ENCODE measurements at regions not wholly inside any gene's neighbourhood (a gene's known extent, or its start where the extent isn't known, plus 50 kb on each side); places are given as distances from the start of the nearest gene placed in this dataset.
"Not testable (repeated sequence)": the region's sequence is repeated elsewhere in the genome, so short reads cannot be mapped to it uniquely, and the experiment has no call there.

GRCh38 chr12:7591531-7591930 lies 74.2 kb downstream of the APOBEC1 start:
- H3K27me3 Mint-ChIP-seq (ENCODE audit: low read depth, unreplicated experiment) = peaks cover 3% of the 10 kb centered on the region

GRCh38 chr12:7590085-7590484 lies 75.6 kb downstream of the APOBEC1 start:
- H3K36me3 ChIP-seq (ENCODE audit: insufficient read depth, low read length); H4K20me1 ChIP-seq (ENCODE audit: insufficient read depth, low read length); H3K27ac Mint-ChIP-seq (ENCODE audit: unreplicated experiment); H3K4me3 Mint-ChIP-seq (ENCODE audit: unreplicated experiment); H3K4me1 ChIP-seq (ENCODE audit: insufficient read depth, low read length); H3K36me3 Mint-ChIP-seq (ENCODE audit: low read depth, unreplicated experiment); H3K4me3 ChIP-seq (ENCODE audit: insufficient read depth, low read depth, low read length); H3K9me3 ChIP-seq (ENCODE audit: insufficient read depth, low read depth, low read length); H3K79me2 ChIP-seq (ENCODE audit: insufficient read depth, low read length); H3K27ac ChIP-seq (ENCODE audit: low read depth, low read length); H3K27me3 ChIP-seq (ENCODE audit: insufficient read depth, low read length); H3K4me1 Mint-ChIP-seq (ENCODE audit: low read depth, unreplicated experiment); H3K4me2 ChIP-seq (ENCODE audit: low read length); H3K9me3 Mint-ChIP-seq (ENCODE audit: unreplicated experiment); H3K27me3 Mint-ChIP-seq (ENCODE audit: low read depth, unreplicated experiment); FAIRE-seq; H3K9ac ChIP-seq (ENCODE audit: low read length); H2AFZ ChIP-seq (ENCODE audit: low read depth, low read length); DNase-seq (ENCODE audit: low read depth): not testable (repeated sequence)

More at GRCh38 chr12:7591531-7591930, 74.2 kb downstream of the APOBEC1 start:
- H3K9me3 ChIP-seq (ENCODE audit: insufficient read depth, low read depth, low read length) = no peaks in the 10 kb centered on the region
- no peaks in the 10 kb centered on the region for H3K36me3 ChIP-seq (ENCODE audit: insufficient read depth, low read length)
- FAIRE-seq (no peak), DNase-seq (ENCODE audit: low read depth) (no peak)
- no peak overlapping the region for H3K4me3 ChIP-seq (ENCODE audit: insufficient read depth, low read depth, low read length)
- Mint-ChIP-seq H3K9me3 (ENCODE audit: unreplicated experiment) (peaks cover 7% of the 10 kb centered on the region), H3K27ac (ENCODE audit: unreplicated experiment) (no peak overlapping the region), H3K4me1 (ENCODE audit: low read depth, unreplicated experiment) (no peaks in the 10 kb centered on the region), H3K4me3 (ENCODE audit: unreplicated experiment) (no peak overlapping the region), H3K36me3 (ENCODE audit: low read depth, unreplicated experiment) (no peaks in the 10 kb centered on the region)
- H4K20me1 ChIP-seq (ENCODE audit: insufficient read depth, low read length) = no peaks in the 10 kb centered on the region
- H3K27ac ChIP-seq (ENCODE audit: low read depth, low read length) = no peak overlapping the region
- no peaks in the 10 kb centered on the region for H3K27me3 ChIP-seq (ENCODE audit: insufficient read depth, low read length)
- H3K9ac ChIP-seq (ENCODE audit: low read length) = no peak overlapping the region
- no peak overlapping the region for H2AFZ ChIP-seq (ENCODE audit: low read depth, low read length)
- no peaks in the 10 kb centered on the region for H3K4me1 ChIP-seq (ENCODE audit: insufficient read depth, low read length)
- TF ChIP-seq EZH2 (IDR thresholded peaks at IDR 0.05; ENCODE audit: insufficient read depth, low read length) (no peak), CTCF (IDR thresholded peaks at IDR 0.05; ENCODE audit: insufficient read depth, low read depth, low read length) (no peak)
- no peaks in the 10 kb centered on the region for H3K79me2 ChIP-seq (ENCODE audit: insufficient read depth, low read length)
- H3K4me2 ChIP-seq (ENCODE audit: low read length) = no peak overlapping the region

GRCh38 chr12:7588742-7589329 lies 76.9 kb downstream of the APOBEC1 start:
- H3K27me3 Mint-ChIP-seq (ENCODE audit: low read depth, unreplicated experiment); H3K4me3 ChIP-seq (ENCODE audit: insufficient read depth, low read depth, low read length); H3K27ac Mint-ChIP-seq (ENCODE audit: unreplicated experiment); H3K27me3 ChIP-seq (ENCODE audit: insufficient read depth, low read length); H3K27ac ChIP-seq (ENCODE audit: low read depth, low read length); H3K4me1 ChIP-seq (ENCODE audit: insufficient read depth, low read length); H2AFZ ChIP-seq (ENCODE audit: low read depth, low read length); H3K36me3 ChIP-seq (ENCODE audit: insufficient read depth, low read length); DNase-seq (ENCODE audit: low read depth); H3K4me3 Mint-ChIP-seq (ENCODE audit: unreplicated experiment); H3K36me3 Mint-ChIP-seq (ENCODE audit: low read depth, unreplicated experiment); H3K79me2 ChIP-seq (ENCODE audit: insufficient read depth, low read length); FAIRE-seq; H4K20me1 ChIP-seq (ENCODE audit: insufficient read depth, low read length); H3K4me1 Mint-ChIP-seq (ENCODE audit: low read depth, unreplicated experiment); H3K4me2 ChIP-seq (ENCODE audit: low read length); H3K9ac ChIP-seq (ENCODE audit: low read length); H3K9me3 ChIP-seq (ENCODE audit: insufficient read depth, low read depth, low read length): not testable (repeated sequence)
- peaks cover 12% of the 10 kb centered on the region for H3K9me3 Mint-ChIP-seq (ENCODE audit: unreplicated experiment)
- peak; percentile 36 for TF ChIP-seq CTCF (IDR thresholded peaks at IDR 0.05; ENCODE audit: insufficient read depth, low read depth, low read length)

DNA sequence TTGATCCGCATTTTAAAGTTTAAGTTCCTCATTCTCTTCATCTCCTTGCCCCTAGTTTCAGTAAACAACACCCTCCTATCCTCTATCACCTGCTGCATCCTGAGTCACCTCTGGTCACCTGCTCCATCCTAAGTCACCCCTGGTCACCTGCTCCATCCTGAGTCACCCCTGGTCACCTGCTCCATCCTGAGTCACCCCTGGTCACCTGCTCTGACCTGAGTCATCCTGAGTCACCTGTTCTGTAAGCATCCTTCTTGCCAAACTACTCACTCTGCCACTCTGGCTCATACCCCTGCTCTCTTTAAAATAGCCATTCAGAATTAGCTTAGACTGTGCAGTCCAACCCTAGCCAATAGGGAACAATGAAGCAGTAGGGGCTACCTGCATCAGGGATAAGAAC lies 80.6 kb upstream of the CD163 start:
- not testable (repeated sequence) for H3K79me2 ChIP-seq (ENCODE audit: insufficient read depth, low read length); H3K9me3 ChIP-seq (ENCODE audit: insufficient read depth, low read depth, low read length); H3K36me3 ChIP-seq (ENCODE audit: insufficient read depth, low read length); H3K27ac Mint-ChIP-seq (ENCODE audit: unreplicated experiment); H3K36me3 Mint-ChIP-seq (ENCODE audit: low read depth, unreplicated experiment); H3K27me3 Mint-ChIP-seq (ENCODE audit: low read depth, unreplicated experiment); H3K4me2 ChIP-seq (ENCODE audit: low read length); H3K4me1 Mint-ChIP-seq (ENCODE audit: low read depth, unreplicated experiment); H3K4me1 ChIP-seq (ENCODE audit: insufficient read depth, low read length); H2AFZ ChIP-seq (ENCODE audit: low read depth, low read length); H3K27me3 ChIP-seq (ENCODE audit: insufficient read depth, low read length); H3K27ac ChIP-seq (ENCODE audit: low read depth, low read length); FAIRE-seq; H3K9ac ChIP-seq (ENCODE audit: low read length); H4K20me1 ChIP-seq (ENCODE audit: insufficient read depth, low read length); DNase-seq (ENCODE audit: low read depth); H3K4me3 Mint-ChIP-seq (ENCODE audit: unreplicated experiment); H3K4me3 ChIP-seq (ENCODE audit: insufficient read depth, low read depth, low read length)
- peaks cover 12% of the 10 kb centered on the region for H3K9me3 Mint-ChIP-seq (ENCODE audit: unreplicated experiment)
